ENCODE measurements at regions not wholly inside any gene's neighbourhood (a gene's known extent, or its start where the extent isn't known, plus 50 kb on each side); places are given as distances from the start of the nearest gene placed in this dataset.

- intact Hi-C loops (cut with micrococcal nuclease; ENCODE audit: unreplicated experiment) = no loop called here
- CTCF ChIA-PET (ENCODE audit: unreplicated experiment) = no interaction called here
- BruUV-seq (replicated peaks) = no TSS peak
Observed at GRCh38 chr3:124514683-124515082, 215.6 kb upstream of the UMPS start.

GRCh38 chr3:124516333-124516732, 213.9 kb upstream of the UMPS start:
- BruUV-seq (replicated peaks) = no TSS peak
- no peak overlapping the region for H3K27ac ChIP-seq (ENCODE audit: low read depth, low read length, poor library complexity, severe bottlenecking)
- H2AFZ ChIP-seq (ENCODE audit: low read length) = no peak overlapping the region
- no peak overlapping the region for H3K4me3 ChIP-seq (ENCODE audit: low read depth, low read length, poor library complexity, severe bottlenecking)
- no peaks in the 10 kb centered on the region for H4K20me1 ChIP-seq (ENCODE audit: insufficient read depth, low read length)
- intact Hi-C loops (cut with micrococcal nuclease; ENCODE audit: unreplicated experiment) = no loop called here
- DNase-seq (ENCODE audit: low spot score) = no peak
- no peaks in the 10 kb centered on the region for H3K36me3 ChIP-seq (ENCODE audit: insufficient read depth, low read length)
- ChIA-PET POLR2A (interaction anchor here (0.7 kb wide), 2 partner anchors 15 to 144 kb away, joined by 4 to 9 read pairs; no protein-coding TSS in a partner anchor), CTCF (ENCODE audit: unreplicated experiment) (no interaction called here)
- no peaks in the 10 kb centered on the region for H3K79me2 ChIP-seq (ENCODE audit: insufficient read depth, low read depth, low read length)
- H3K9me2 ChIP-seq (ENCODE audit: insufficient read depth, low read length) = no peaks in the 10 kb centered on the region
- TF ChIP-seq, protein P1, sequence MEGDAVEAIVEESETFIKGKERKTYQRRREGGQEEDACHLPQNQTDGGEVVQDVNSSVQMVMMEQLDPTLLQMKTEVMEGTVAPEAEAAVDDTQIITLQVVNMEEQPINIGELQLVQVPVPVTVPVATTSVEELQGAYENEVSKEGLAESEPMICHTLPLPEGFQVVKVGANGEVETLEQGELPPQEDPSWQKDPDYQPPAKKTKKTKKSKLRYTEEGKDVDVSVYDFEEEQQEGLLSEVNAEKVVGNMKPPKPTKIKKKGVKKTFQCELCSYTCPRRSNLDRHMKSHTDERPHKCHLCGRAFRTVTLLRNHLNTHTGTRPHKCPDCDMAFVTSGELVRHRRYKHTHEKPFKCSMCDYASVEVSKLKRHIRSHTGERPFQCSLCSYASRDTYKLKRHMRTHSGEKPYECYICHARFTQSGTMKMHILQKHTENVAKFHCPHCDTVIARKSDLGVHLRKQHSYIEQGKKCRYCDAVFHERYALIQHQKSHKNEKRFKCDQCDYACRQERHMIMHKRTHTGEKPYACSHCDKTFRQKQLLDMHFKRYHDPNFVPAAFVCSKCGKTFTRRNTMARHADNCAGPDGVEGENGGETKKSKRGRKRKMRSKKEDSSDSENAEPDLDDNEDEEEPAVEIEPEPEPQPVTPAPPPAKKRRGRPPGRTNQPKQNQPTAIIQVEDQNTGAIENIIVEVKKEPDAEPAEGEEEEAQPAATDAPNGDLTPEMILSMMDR (conservative IDR thresholded peaks at IDR 0.05; ENCODE audit: low read length) = no peak
- no peak for TF ChIP-seq EZH2phosphoT487 (IDR thresholded peaks at IDR 0.05; ENCODE audit: borderline replicate concordance, low read depth, low read length)
- H3K4me2 ChIP-seq (ENCODE audit: low read length) = no peak overlapping the region
- no peaks in the 10 kb centered on the region for H3K9me3 ChIP-seq (ENCODE audit: low read length)
- no peaks in the 10 kb centered on the region for H3K4me1 ChIP-seq (ENCODE audit: insufficient read depth, low read length, poor library complexity, severe bottlenecking)

More at GRCh38 chr3:124514683-124515082, 215.6 kb upstream of the UMPS start:
- H3K4me1 ChIP-seq (ENCODE audit: insufficient read depth, low read length, poor library complexity, severe bottlenecking) = no peaks in the 10 kb centered on the region
- no peak for TF ChIP-seq EZH2phosphoT487 (IDR thresholded peaks at IDR 0.05; ENCODE audit: borderline replicate concordance, low read depth, low read length)
- TF ChIP-seq, protein P1 (conservative IDR thresholded peaks at IDR 0.05; ENCODE audit: low read length) = no peak
- no peaks in the 10 kb centered on the region for H3K9me3 ChIP-seq (ENCODE audit: low read length)
- H4K20me1 ChIP-seq (ENCODE audit: insufficient read depth, low read length) = no peaks in the 10 kb centered on the region
- no peak overlapping the region for H3K27ac ChIP-seq (ENCODE audit: low read depth, low read length, poor library complexity, severe bottlenecking)
- no peak overlapping the region for H3K4me2 ChIP-seq (ENCODE audit: low read length)
- H3K79me2 ChIP-seq (ENCODE audit: insufficient read depth, low read depth, low read length) = no peaks in the 10 kb centered on the region
- no peaks in the 10 kb centered on the region for H3K36me3 ChIP-seq (ENCODE audit: insufficient read depth, low read length)
- POLR2A ChIA-PET = no interaction called here
- no peak overlapping the region for H2AFZ ChIP-seq (ENCODE audit: low read length)
- no peaks in the 10 kb centered on the region for H3K9me2 ChIP-seq (ENCODE audit: insufficient read depth, low read length)
- no peak overlapping the region for H3K4me3 ChIP-seq (ENCODE audit: low read depth, low read length, poor library complexity, severe bottlenecking)
- no peak for DNase-seq (ENCODE audit: low spot score)

DNA sequence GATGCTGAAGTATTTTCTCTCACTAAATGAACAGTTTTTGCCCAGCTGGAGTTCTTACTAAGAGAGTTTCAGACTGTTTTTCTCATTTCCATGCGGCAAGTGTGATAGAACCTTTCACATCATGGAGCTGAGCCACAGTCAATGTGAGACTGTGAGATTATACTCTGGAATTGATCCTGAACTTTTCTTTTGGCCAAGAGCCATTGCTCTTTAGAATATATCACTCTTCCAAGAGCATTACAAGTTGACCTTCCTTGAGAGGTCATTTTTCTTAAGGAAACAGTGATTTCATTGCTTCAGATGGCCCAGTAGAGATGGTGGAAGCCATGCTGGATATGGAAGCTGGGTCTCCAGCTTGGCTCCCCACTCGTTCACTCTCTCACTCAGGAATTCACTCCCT, 212.9 kb upstream of the UMPS start:
- no peaks in the 10 kb centered on the region for H4K20me1 ChIP-seq (ENCODE audit: insufficient read depth, low read length)
- H3K4me2 ChIP-seq (ENCODE audit: low read length) = no peak overlapping the region
- no peaks in the 10 kb centered on the region for H3K9me2 ChIP-seq (ENCODE audit: insufficient read depth, low read length)
- ChIA-PET POLR2A (interaction anchor here (0.7 kb wide), 1 partner anchor 30 kb away, joined by 3 read pairs; no protein-coding TSS in a partner anchor), CTCF (ENCODE audit: unreplicated experiment) (no interaction called here)
- DNase-seq (ENCODE audit: low spot score) = no peak
- no peak overlapping the region for H3K27ac ChIP-seq (ENCODE audit: low read depth, low read length, poor library complexity, severe bottlenecking)
- no peak for TF ChIP-seq EZH2phosphoT487 (IDR thresholded peaks at IDR 0.05; ENCODE audit: borderline replicate concordance, low read depth, low read length)
- TF ChIP-seq, protein P1 (conservative IDR thresholded peaks at IDR 0.05; ENCODE audit: low read length) = no peak
- H3K79me2 ChIP-seq (ENCODE audit: insufficient read depth, low read depth, low read length) = no peaks in the 10 kb centered on the region
- H3K9me3 ChIP-seq (ENCODE audit: low read length) = no peaks in the 10 kb centered on the region
- H3K36me3 ChIP-seq (ENCODE audit: insufficient read depth, low read length) = no peaks in the 10 kb centered on the region
- no TSS peak for BruUV-seq (replicated peaks)
- no peaks in the 10 kb centered on the region for H3K4me1 ChIP-seq (ENCODE audit: insufficient read depth, low read length, poor library complexity, severe bottlenecking)
- no peak overlapping the region for H2AFZ ChIP-seq (ENCODE audit: low read length)
- H3K4me3 ChIP-seq (ENCODE audit: low read depth, low read length, poor library complexity, severe bottlenecking) = no peak overlapping the region
- intact Hi-C loops (cut with micrococcal nuclease; ENCODE audit: unreplicated experiment) = no loop called here

Data from OCI-LY7 (cell line).